ENCODE measurements at regions not wholly inside any gene's neighbourhood (a gene's known extent, or its start where the extent isn't known, plus 50 kb on each side); places are given as distances from the start of the nearest gene placed in this dataset.

DNA sequence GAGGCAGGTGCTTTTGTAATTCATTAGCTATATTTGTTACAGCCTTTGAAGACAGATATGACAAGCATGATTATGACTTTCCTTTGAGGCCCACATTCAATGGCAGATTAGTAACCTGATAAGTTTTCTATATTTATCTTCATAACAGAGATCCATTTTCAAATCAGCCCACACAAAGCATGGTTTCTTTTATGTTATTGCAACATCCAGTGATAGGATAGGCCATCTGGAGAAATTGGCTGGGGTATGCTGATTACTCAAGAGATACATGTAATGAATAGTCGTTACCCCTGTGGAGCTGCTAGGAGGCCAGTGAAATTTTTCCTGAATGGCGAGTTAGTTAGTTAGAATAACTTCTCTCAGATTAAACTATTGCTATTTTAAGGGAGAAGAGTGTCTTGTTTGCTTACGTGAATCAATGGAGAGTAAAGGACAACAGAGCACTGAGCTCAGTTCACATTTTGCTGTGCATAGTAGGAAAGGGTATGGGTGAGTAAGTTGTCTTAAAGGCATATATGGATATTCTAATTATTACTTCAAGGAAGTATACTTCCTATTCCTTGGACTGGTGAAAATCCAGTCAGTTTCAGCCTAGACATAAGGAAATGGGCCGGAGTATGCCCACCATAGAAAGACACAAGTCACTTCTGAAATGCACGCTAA is 79.2 kb upstream of the DKK2 start:
- TF ChIP-seq EZH2 (IDR thresholded peaks at IDR 0.05; ENCODE audit: low read depth) = no peak
- TF ChIP-seq, protein P1, sequence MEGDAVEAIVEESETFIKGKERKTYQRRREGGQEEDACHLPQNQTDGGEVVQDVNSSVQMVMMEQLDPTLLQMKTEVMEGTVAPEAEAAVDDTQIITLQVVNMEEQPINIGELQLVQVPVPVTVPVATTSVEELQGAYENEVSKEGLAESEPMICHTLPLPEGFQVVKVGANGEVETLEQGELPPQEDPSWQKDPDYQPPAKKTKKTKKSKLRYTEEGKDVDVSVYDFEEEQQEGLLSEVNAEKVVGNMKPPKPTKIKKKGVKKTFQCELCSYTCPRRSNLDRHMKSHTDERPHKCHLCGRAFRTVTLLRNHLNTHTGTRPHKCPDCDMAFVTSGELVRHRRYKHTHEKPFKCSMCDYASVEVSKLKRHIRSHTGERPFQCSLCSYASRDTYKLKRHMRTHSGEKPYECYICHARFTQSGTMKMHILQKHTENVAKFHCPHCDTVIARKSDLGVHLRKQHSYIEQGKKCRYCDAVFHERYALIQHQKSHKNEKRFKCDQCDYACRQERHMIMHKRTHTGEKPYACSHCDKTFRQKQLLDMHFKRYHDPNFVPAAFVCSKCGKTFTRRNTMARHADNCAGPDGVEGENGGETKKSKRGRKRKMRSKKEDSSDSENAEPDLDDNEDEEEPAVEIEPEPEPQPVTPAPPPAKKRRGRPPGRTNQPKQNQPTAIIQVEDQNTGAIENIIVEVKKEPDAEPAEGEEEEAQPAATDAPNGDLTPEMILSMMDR (conservative IDR thresholded peaks at IDR 0.05) = no peak
